Calu3 (cell line): ENCODE measurements at regions not wholly inside any gene's neighbourhood (a gene's known extent, or its start where the extent isn't known, plus 50 kb on each side); places are given as distances from the start of the nearest gene placed in this dataset.

Source experiments
- BruUV-seq: library from RNA; stranded (reverse); fragments of 400-500 nt; replicated peaks from 2 replicates; lab custom pipeline; 2021; lab: Mats Ljungman, UMichigan
- CTCF ChIA-PET: fragments of 300-600 bp; sonication (Branson Sonifier 250); formaldehyde crosslinking; loops from one replicate; lab custom pipeline; 2022; ENCODE audit warnings: antibody characterized with exemption; lab: Charles Lee
- DNase-seq: peaks from one replicate; pipeline ENCODE4 v3.0.0; 2022
- H3K27ac Mint-ChIP-seq: one replicate; pipeline ENCODE4 v1.8.0; 2022; ENCODE audit warnings: mixed read lengths; ENCODE audit not compliant: unreplicated experiment
- H3K27me3 Mint-ChIP-seq: one replicate; pipeline ENCODE4 v1.8.0; 2022; ENCODE audit warnings: mixed read lengths; ENCODE audit not compliant: unreplicated experiment
- H3K36me3 Mint-ChIP-seq: one replicate; pipeline ENCODE4 v1.8.0; 2022; ENCODE audit warnings: mild to moderate bottlenecking, moderate library complexity, mixed read lengths; ENCODE audit not compliant: insufficient read depth, unreplicated experiment
- H3K4me1 Mint-ChIP-seq: one replicate; pipeline ENCODE4 v1.8.0; 2022; ENCODE audit warnings: mild to moderate bottlenecking, low read depth, mixed read lengths; ENCODE audit not compliant: unreplicated experiment
- H3K4me3 Mint-ChIP-seq: one replicate; pipeline ENCODE4 v1.8.0; 2022; ENCODE audit warnings: mild to moderate bottlenecking, low read depth, moderate library complexity, mixed read lengths; ENCODE audit not compliant: unreplicated experiment
- H3K9me3 Mint-ChIP-seq: one replicate; pipeline ENCODE4 v1.8.0; 2022; ENCODE audit warnings: low read depth, mixed read lengths; ENCODE audit not compliant: unreplicated experiment
- CTCF ChIP-seq: fragments of 200-600 bp; IDR thresholded peaks from one replicate; pipeline ENCODE4 v1.8.0; 2022; ENCODE audit warnings: antibody characterized with exemption; ENCODE audit not compliant: unreplicated experiment
- intact Hi-C: fragments of 100-400 bp; cut with micrococcal nuclease; formaldehyde crosslinking; loops from one replicate; pipeline ENCODE4 v1.10.0; 2022; ENCODE audit not compliant: unreplicated experiment

GRCh38 chrX:42934020-42934726, 156.2 kb upstream of the PPP1R2C start:
- no peak overlapping the region for H3K27ac Mint-ChIP-seq
- H3K9me3 Mint-ChIP-seq, result peaks cover 3% of the 10 kb centered on the region
- CTCF ChIA-PET, result no interaction called here
- intact Hi-C loops, result no loop called here
- H3K4me3 Mint-ChIP-seq, result no peak overlapping the region
- H3K36me3 Mint-ChIP-seq, result no peaks in the 10 kb centered on the region
- H3K4me1 Mint-ChIP-seq, result no peaks in the 10 kb centered on the region
- no peaks in the 10 kb centered on the region for H3K27me3 Mint-ChIP-seq
- no peak for TF ChIP-seq CTCF
- no peak for DNase-seq
- no TSS peak for BruUV-seq

- H3K36me3 Mint-ChIP-seq, result no peaks in the 10 kb centered on the region
- no peak overlapping the region for H3K4me3 Mint-ChIP-seq
- BruUV-seq, result no TSS peak
- intact Hi-C loops, result no loop called here
- no peaks in the 10 kb centered on the region for H3K27me3 Mint-ChIP-seq
- no peaks in the 10 kb centered on the region for H3K9me3 Mint-ChIP-seq
- no peak overlapping the region for H3K27ac Mint-ChIP-seq
- no peak for DNase-seq
- TF ChIP-seq CTCF, result no peak
- CTCF ChIA-PET, result no interaction called here
- H3K4me1 Mint-ChIP-seq, result peaks cover 27% of the 10 kb centered on the region
Observed at GRCh38 chrX:42941671-42942070, 163.7 kb upstream of the PPP1R2C start.

GRCh38 chrX:42943051-42943974, 165.3 kb upstream of the PPP1R2C start:
- CTCF ChIA-PET, result interaction anchor here (0.8 to 0.9 kb wide), 2 partner anchors 9 to 1362 kb away, joined by 3 to 8 read pairs; no protein-coding TSS in a partner anchor
- Mint-ChIP-seq H3K4me3 (no peak overlapping the region), H3K9me3 (no peaks in the 10 kb centered on the region), H3K36me3 (no peaks in the 10 kb centered on the region), H3K4me1 (peaks cover 36% of the 10 kb centered on the region), H3K27ac (peak overlapping the region; percentile 54), H3K27me3 (no peaks in the 10 kb centered on the region)
- intact Hi-C loops, result no loop called here
- TF ChIP-seq CTCF, result no peak
- peak; percentile 12 for DNase-seq
- no TSS peak for BruUV-seq

GRCh38 chrX:42944381-42944998, 166.5 kb upstream of the PPP1R2C start:
- Mint-ChIP-seq H3K27ac (no peak overlapping the region), H3K4me3 (no peak overlapping the region), H3K27me3 (no peaks in the 10 kb centered on the region), H3K9me3 (no peaks in the 10 kb centered on the region), H3K4me1 (peaks cover 43% of the 10 kb centered on the region), H3K36me3 (no peaks in the 10 kb centered on the region)
- BruUV-seq, result no TSS peak
- CTCF ChIA-PET, result no interaction called here
- intact Hi-C loops, result no loop called here
- DNase-seq, result no peak
- TF ChIP-seq CTCF, result no peak
